ENCODE measurements at regions not wholly inside any gene's neighbourhood (a gene's known extent, or its start where the extent isn't known, plus 50 kb on each side); places are given as distances from the start of the nearest gene placed in this dataset.

DNA sequence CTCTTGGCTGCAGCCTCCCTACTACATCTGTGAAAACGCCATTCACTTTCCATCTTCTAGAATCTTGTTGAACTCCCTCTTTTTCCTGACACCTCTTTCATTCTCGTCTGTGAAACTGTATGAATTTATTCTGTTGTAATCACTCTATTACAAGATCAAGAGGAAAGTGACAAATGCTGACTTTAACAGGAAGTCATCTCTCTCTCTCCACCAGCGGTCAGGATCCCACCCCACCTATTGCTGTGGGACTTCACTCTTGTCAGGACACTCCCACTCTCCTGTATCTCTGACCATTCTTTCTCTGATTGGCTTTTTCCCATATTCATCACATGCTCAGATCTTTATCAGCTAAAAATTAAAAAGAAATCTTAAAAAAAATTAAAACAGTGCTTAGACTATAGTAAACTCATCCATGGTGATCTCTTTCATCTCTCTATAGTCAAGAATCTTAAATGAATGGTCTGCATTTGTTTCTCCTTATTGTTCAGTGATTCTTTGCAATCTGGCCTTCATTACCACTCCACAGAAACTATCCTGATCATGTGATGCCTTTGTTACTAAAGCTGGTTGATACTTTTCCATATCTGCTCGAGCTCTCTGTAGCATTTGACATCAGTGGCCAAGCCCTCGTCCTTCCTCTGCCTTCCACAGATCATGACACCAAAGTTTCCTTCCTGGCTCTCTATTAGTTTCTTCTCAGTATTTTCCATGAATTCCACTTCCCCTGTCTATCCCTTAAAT is 113.6 kb downstream of the UCHL5 start:
- Histone ChIP-seq H3K36me3 (ENCODE audit: low read depth, missing control alignments) (no peaks in the 10 kb centered on the region), H3K27ac (no peak overlapping the region), H3K27me3 (no peaks in the 10 kb centered on the region), H3K9me3 (no peaks in the 10 kb centered on the region), H3K4me3 (no peak overlapping the region), H3K4me1 (no peaks in the 10 kb centered on the region)
- no peak for DNase-seq
- 79 to 84% methylated on average over 5 of the region's 5 CpGs for WGBS, 2 donors
- intact Hi-C loops (cut with DNase I; ENCODE audit: low total_unique reads), result no loop called here
- TF ChIP-seq POLR2A (IDR thresholded peaks at IDR 0.05), result no peak
- TF ChIP-seq, protein P1, sequence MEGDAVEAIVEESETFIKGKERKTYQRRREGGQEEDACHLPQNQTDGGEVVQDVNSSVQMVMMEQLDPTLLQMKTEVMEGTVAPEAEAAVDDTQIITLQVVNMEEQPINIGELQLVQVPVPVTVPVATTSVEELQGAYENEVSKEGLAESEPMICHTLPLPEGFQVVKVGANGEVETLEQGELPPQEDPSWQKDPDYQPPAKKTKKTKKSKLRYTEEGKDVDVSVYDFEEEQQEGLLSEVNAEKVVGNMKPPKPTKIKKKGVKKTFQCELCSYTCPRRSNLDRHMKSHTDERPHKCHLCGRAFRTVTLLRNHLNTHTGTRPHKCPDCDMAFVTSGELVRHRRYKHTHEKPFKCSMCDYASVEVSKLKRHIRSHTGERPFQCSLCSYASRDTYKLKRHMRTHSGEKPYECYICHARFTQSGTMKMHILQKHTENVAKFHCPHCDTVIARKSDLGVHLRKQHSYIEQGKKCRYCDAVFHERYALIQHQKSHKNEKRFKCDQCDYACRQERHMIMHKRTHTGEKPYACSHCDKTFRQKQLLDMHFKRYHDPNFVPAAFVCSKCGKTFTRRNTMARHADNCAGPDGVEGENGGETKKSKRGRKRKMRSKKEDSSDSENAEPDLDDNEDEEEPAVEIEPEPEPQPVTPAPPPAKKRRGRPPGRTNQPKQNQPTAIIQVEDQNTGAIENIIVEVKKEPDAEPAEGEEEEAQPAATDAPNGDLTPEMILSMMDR (IDR thresholded peaks at IDR 0.05), result no peak

DNA sequence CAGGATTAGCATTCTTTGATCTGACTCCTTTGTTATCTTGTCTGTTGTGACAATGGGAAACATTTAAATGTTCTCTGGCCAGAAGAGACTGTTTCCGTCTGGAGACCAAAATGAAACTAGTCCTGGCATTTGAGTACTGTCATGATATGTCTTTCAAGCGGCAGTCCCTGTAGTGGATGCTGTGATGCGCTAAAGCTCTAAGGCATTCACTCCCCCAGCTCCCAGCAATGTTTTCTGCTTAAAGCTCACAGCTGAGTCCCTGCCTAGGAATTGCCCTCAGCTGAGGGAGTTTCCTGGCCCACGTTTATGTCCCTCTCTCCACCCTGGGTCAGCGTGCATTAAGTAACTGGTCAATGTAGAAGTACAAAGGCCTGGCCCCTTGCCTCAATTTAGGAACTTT is 109.4 kb downstream of the UCHL5 start:
- Histone ChIP-seq H3K27ac (no peak overlapping the region), H3K4me3 (no peak overlapping the region), H3K27me3 (no peaks in the 10 kb centered on the region), H3K4me1 (no peaks in the 10 kb centered on the region), H3K36me3 (ENCODE audit: low read depth, missing control alignments) (no peaks in the 10 kb centered on the region), H3K9me3 (no peaks in the 10 kb centered on the region)
- TF ChIP-seq, protein P1 (IDR thresholded peaks at IDR 0.05), result no peak
- TF ChIP-seq POLR2A (IDR thresholded peaks at IDR 0.05), result no peak
- DNase-seq, result no peak
- intact Hi-C loops (cut with DNase I; ENCODE audit: low total_unique reads), result no loop called here
- WGBS, 2 donors, result 88 to 93% methylated on average over 5 of the region's 5 CpGs

DNA sequence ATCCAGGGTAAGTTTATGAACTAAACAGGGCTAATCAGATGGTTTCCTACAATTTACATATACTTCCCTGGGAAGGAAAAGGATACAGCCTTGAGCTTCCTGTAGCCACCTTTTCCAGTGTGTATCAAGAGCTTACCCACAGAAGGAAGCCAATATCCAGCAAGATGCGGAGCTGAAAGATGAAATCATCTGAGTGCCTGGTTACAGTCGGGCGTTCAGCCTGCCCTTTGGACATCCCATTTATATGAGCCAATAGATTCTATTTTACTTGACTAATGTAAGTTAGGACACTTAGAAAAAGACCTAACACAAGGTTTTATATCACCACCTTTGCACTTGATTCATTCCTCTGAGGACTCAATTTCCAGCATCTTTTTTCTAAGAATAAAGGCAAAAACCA is 108.2 kb downstream of the UCHL5 start:
- H3K9me3 ChIP-seq, result no peaks in the 10 kb centered on the region
- no peak overlapping the region for H3K4me3 ChIP-seq
- intact Hi-C loops (cut with DNase I; ENCODE audit: low total_unique reads), result no loop called here
- no peaks in the 10 kb centered on the region for H3K4me1 ChIP-seq
- no peak for DNase-seq
- 94% methylated on average over 3 of the region's 3 CpGs for WGBS, 2 donors
- no peaks in the 10 kb centered on the region for H3K36me3 ChIP-seq (ENCODE audit: low read depth, missing control alignments)
- TF ChIP-seq, protein P1 (IDR thresholded peaks at IDR 0.05), result no peak
- TF ChIP-seq POLR2A (IDR thresholded peaks at IDR 0.05), result no peak
- no peaks in the 10 kb centered on the region for H3K27me3 ChIP-seq
- H3K27ac ChIP-seq, result no peak overlapping the region

DNA sequence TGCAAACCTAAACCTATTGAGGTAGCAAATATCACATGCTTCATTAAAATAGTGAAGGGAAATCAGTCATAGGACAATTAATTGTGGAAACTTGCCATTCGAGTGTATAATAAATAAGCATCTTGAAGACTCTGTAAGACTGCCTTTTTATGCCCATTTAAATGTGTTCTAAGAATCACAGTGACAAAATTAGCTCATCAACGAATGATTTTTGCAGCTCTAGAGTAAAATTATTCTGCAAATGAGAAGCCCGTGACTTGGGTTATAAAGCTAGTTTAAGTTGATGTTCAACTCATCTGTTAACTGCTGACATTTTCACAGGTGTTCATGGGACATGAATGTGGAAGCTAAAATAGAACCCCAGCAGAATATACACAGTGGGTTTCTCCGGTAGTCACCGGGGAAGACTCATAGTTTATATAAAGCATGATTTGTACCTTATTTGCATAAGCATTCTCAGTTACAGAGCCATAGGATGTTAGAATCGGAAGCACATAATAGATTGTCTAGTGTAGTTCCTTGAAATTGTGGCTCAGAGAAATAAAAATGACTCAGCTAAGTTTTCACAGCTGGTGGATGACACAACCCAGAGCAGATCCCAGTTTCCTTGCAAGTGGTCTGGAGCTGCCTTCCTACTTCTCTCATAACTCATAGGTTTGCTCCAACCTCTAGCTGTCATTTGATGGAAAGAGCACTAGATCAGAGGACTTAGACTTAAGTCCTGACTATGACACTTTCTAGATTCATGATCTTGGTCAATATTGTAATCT is 107.3 kb downstream of the UCHL5 start:
- 82 to 83% methylated on average over 6 of the region's 6 CpGs for WGBS, 2 donors
- no peak overlapping the region for H3K27ac ChIP-seq
- no peaks in the 10 kb centered on the region for H3K4me1 ChIP-seq
- H3K27me3 ChIP-seq, result no peaks in the 10 kb centered on the region
- no peaks in the 10 kb centered on the region for H3K36me3 ChIP-seq (ENCODE audit: low read depth, missing control alignments)
- intact Hi-C loops (cut with DNase I; ENCODE audit: low total_unique reads), result no loop called here
- TF ChIP-seq, protein P1 (IDR thresholded peaks at IDR 0.05), result no peak
- no peak for TF ChIP-seq POLR2A (IDR thresholded peaks at IDR 0.05)
- no peaks in the 10 kb centered on the region for H3K9me3 ChIP-seq
- H3K4me3 ChIP-seq, result no peak overlapping the region
- no peak for DNase-seq
